ENCODE measurements at regions not wholly inside any gene's neighbourhood (a gene's known extent, or its start where the extent isn't known, plus 50 kb on each side); places are given as distances from the start of the nearest gene placed in this dataset.

GRCh38 chr13:109644069-109644750 lies 142.2 kb downstream of the IRS2 start:
- Histone ChIP-seq H3K79me2 (ENCODE audit: control insufficient read depth, insufficient read depth, low read length) (no peaks in the 10 kb centered on the region), H3K9me3 (ENCODE audit: control insufficient read depth, low read depth, low read length) (peaks cover 10% of the 10 kb centered on the region), H2AFZ (ENCODE audit: control insufficient read depth, low read length) (no peak overlapping the region), H4K20me1 (ENCODE audit: control insufficient read depth, extremely low read depth, insufficient read depth, low read length) (no peaks in the 10 kb centered on the region), H3K27me3 (ENCODE audit: control insufficient read depth, extremely low read depth, insufficient read depth, low read length) (no peaks in the 10 kb centered on the region), H3K36me3 (ENCODE audit: control insufficient read depth in 2 of 2, extremely low read depth in 1 of 2, insufficient read depth in 2 of 2, low read length in 2 of 2) (no peaks in the 10 kb centered on the region), H3K4me2 (ENCODE audit: control insufficient read depth, extremely low read depth, insufficient read depth, low read depth, low read length) (no peak overlapping the region), H3K27ac (ENCODE audit: control insufficient read depth, insufficient read depth, low read length) (no peak overlapping the region), H3K9me1 (ENCODE audit: control insufficient read depth, extremely low read depth, insufficient read depth, low read length) (no peaks in the 10 kb centered on the region), H3K4me1 (ENCODE audit: control insufficient read depth, extremely low read depth, insufficient read depth, low read length) (peaks cover 6% of the 10 kb centered on the region), H3K4me3 (ENCODE audit: control insufficient read depth in 2 of 3, extremely low read depth in 1 of 3, insufficient read depth in 2 of 3, low read depth in 1 of 3, low read length in 3 of 3) (no peak overlapping the region), H3K9ac (ENCODE audit: control insufficient read depth, extremely low read depth, insufficient read depth, low read length) (no peak overlapping the region)
- FAIRE-seq, result no peak
- no peak for DNase-seq (ENCODE audit: low read depth, low spot score)
- no peak for TF ChIP-seq CTCF (optimal IDR thresholded peaks at IDR 0.05 in 1 of 3, IDR thresholded peaks at IDR 0.05 in 1 of 3, conservative IDR thresholded peaks at IDR 0.05 in 1 of 3; ENCODE audit: extremely low read depth in 1 of 3, insufficient read depth in 2 of 3, low read length in 3 of 3)
- TF ChIP-seq EZH2 (IDR thresholded peaks at IDR 0.05; ENCODE audit: low read length), result no peak
- dilution Hi-C loops (cut with MboI; ENCODE audit: extremely low pct_ligation_motif_present, low sequenced_read_pairs), result no loop called here

- H3K9me3 ChIP-seq (ENCODE audit: control insufficient read depth, low read depth, low read length), result peaks cover 10% of the 10 kb centered on the region
- no peak overlapping the region for H3K4me3 ChIP-seq (ENCODE audit: control insufficient read depth in 2 of 3, extremely low read depth in 1 of 3, insufficient read depth in 2 of 3, low read depth in 1 of 3, low read length in 3 of 3)
- no peak for DNase-seq (ENCODE audit: low read depth, low spot score)
- dilution Hi-C loops (cut with MboI; ENCODE audit: extremely low pct_ligation_motif_present, low sequenced_read_pairs), result no loop called here
- no peaks in the 10 kb centered on the region for H3K79me2 ChIP-seq (ENCODE audit: control insufficient read depth, insufficient read depth, low read length)
- no peaks in the 10 kb centered on the region for H4K20me1 ChIP-seq (ENCODE audit: control insufficient read depth, extremely low read depth, insufficient read depth, low read length)
- FAIRE-seq, result no peak
- H3K4me2 ChIP-seq (ENCODE audit: control insufficient read depth, extremely low read depth, insufficient read depth, low read depth, low read length), result no peak overlapping the region
- no peaks in the 10 kb centered on the region for H3K36me3 ChIP-seq (ENCODE audit: control insufficient read depth in 2 of 2, extremely low read depth in 1 of 2, insufficient read depth in 2 of 2, low read length in 2 of 2)
- no peaks in the 10 kb centered on the region for H3K9me1 ChIP-seq (ENCODE audit: control insufficient read depth, extremely low read depth, insufficient read depth, low read length)
- H2AFZ ChIP-seq (ENCODE audit: control insufficient read depth, low read length), result no peak overlapping the region
- H3K27ac ChIP-seq (ENCODE audit: control insufficient read depth, insufficient read depth, low read length), result no peak overlapping the region
- no peak overlapping the region for H3K9ac ChIP-seq (ENCODE audit: control insufficient read depth, extremely low read depth, insufficient read depth, low read length)
- H3K4me1 ChIP-seq (ENCODE audit: control insufficient read depth, extremely low read depth, insufficient read depth, low read length), result peaks cover 5% of the 10 kb centered on the region
- peaks cover 2% of the 10 kb centered on the region for H3K27me3 ChIP-seq (ENCODE audit: control insufficient read depth, extremely low read depth, insufficient read depth, low read length)
- no peak for TF ChIP-seq EZH2 (IDR thresholded peaks at IDR 0.05; ENCODE audit: low read length)
- no peak for TF ChIP-seq CTCF (optimal IDR thresholded peaks at IDR 0.05 in 1 of 3, IDR thresholded peaks at IDR 0.05 in 1 of 3, conservative IDR thresholded peaks at IDR 0.05 in 1 of 3; ENCODE audit: extremely low read depth in 1 of 3, insufficient read depth in 2 of 3, low read length in 3 of 3)
Observed at GRCh38 chr13:109642358-109642757, 144.0 kb downstream of the IRS2 start.
